ENCODE measurements at regions not wholly inside any gene's neighbourhood (a gene's known extent, or its start where the extent isn't known, plus 50 kb on each side); places are given as distances from the start of the nearest gene placed in this dataset.

GRCh38 chr1:243912347-243912746 lies 62.3 kb upstream of the AKT3 start:
- TF ChIP-seq CTCF (IDR thresholded peaks at IDR 0.05) = no peak
- no peak for TF ChIP-seq POLR2A (IDR thresholded peaks at IDR 0.05)

All from esophagus squamous epithelium (tissue), 4 donors.